ENCODE measurements at regions not wholly inside any gene's neighbourhood (a gene's known extent, or its start where the extent isn't known, plus 50 kb on each side); places are given as distances from the start of the nearest gene placed in this dataset.

GRCh38 chr2:151182899-151183809 lies 78.5 kb downstream of the RBM43 start:
- no peak overlapping the region for H3K4me3 ChIP-seq (ENCODE audit: low read depth, low read length)
- TF ChIP-seq CTCF (IDR thresholded peaks at IDR 0.05; ENCODE audit: low read depth, low read length, missing control alignments): no peak
- DNase-seq (ENCODE audit: low read depth): no peak

- no peak for TF ChIP-seq CTCF (IDR thresholded peaks at IDR 0.05; ENCODE audit: low read depth, low read length, missing control alignments)
- H3K4me3 ChIP-seq (ENCODE audit: low read depth, low read length): no peak overlapping the region
- DNase-seq (ENCODE audit: low read depth): no peak
Observed at GRCh38 chr2:151182396-151182795, 79.3 kb downstream of the RBM43 start.

GRCh38 chr2:151181524-151181923 lies 80.1 kb downstream of the RBM43 start:
- TF ChIP-seq CTCF (IDR thresholded peaks at IDR 0.05; ENCODE audit: low read depth, low read length, missing control alignments): no peak
- no peak for DNase-seq (ENCODE audit: low read depth)
- H3K4me3 ChIP-seq (ENCODE audit: low read depth, low read length): no peak overlapping the region

GRCh38 chr2:151180123-151180522 lies 81.5 kb downstream of the RBM43 start:
- no peak for DNase-seq (ENCODE audit: low read depth)
- TF ChIP-seq CTCF (IDR thresholded peaks at IDR 0.05; ENCODE audit: low read depth, low read length, missing control alignments): no peak
- H3K4me3 ChIP-seq (ENCODE audit: low read depth, low read length): no peak overlapping the region

- no peak for DNase-seq (ENCODE audit: low read depth)
- H3K4me3 ChIP-seq (ENCODE audit: low read depth, low read length): no peak overlapping the region
- no peak for TF ChIP-seq CTCF (IDR thresholded peaks at IDR 0.05; ENCODE audit: low read depth, low read length, missing control alignments)
Observed at GRCh38 chr2:151178207-151178606, 83.5 kb downstream of the RBM43 start.

- no peak for TF ChIP-seq CTCF (IDR thresholded peaks at IDR 0.05; ENCODE audit: low read depth, low read length, missing control alignments)
- DNase-seq (ENCODE audit: low read depth): no peak
- H3K4me3 ChIP-seq (ENCODE audit: low read depth, low read length): no peak overlapping the region
Observed at GRCh38 chr2:151177756-151178155, 83.9 kb downstream of the RBM43 start.

- no peak overlapping the region for H3K4me3 ChIP-seq (ENCODE audit: low read depth, low read length)
- no peak for TF ChIP-seq CTCF (IDR thresholded peaks at IDR 0.05; ENCODE audit: low read depth, low read length, missing control alignments)
- DNase-seq (ENCODE audit: low read depth): no peak
Observed at GRCh38 chr2:151176661-151177060, 85.0 kb downstream of the RBM43 start.

Data from GM12864 (cell line).